GM06990 (cell line): ENCODE measurements at regions not wholly inside any gene's neighbourhood (a gene's known extent, or its start where the extent isn't known, plus 50 kb on each side); places are given as distances from the start of the nearest gene placed in this dataset.

ENCODE experiments used
- DNase-seq: peaks from one replicate; pipeline ENCODE4 v3.0.0-alpha.2; 2011; ENCODE audit not compliant: insufficient read length; ENCODE audit errors: extremely low read depth
- H3K27me3 ChIP-seq: replicated peaks from 2 replicates; pipeline ENCODE4 v1.6.0; 2011; ENCODE audit warnings: low read length; ENCODE audit not compliant: control insufficient read depth, insufficient read depth
- H3K36me3 ChIP-seq: 2 replicates; pipeline ENCODE4 v1.5.1; 2011; ENCODE audit warnings: low read length; ENCODE audit not compliant: control insufficient read depth, insufficient read depth
- H3K4me3 ChIP-seq: replicated peaks from 2 replicates; pipeline ENCODE4 v1.5.1; 2011; ENCODE audit warnings: low read depth, mild to moderate bottlenecking, control low read depth, low read length
- CTCF ChIP-seq: IDR thresholded peaks from 2 replicates; pipeline ENCODE4 v1.5.1; 2011; ENCODE audit warnings: low read length, control low read depth, mild to moderate bottlenecking, inconsistent platforms; ENCODE audit not compliant: insufficient read depth, poor library complexity, severe bottlenecking

GRCh38 chr13:70363991-70364390, 255.7 kb upstream of the KLHL1 start:
- DNase-seq, result no peak
- no peaks in the 10 kb centered on the region for H3K27me3 ChIP-seq
- no peak overlapping the region for H3K4me3 ChIP-seq
- H3K36me3 ChIP-seq, result no peaks in the 10 kb centered on the region
- no peak for TF ChIP-seq CTCF

GRCh38 chr13:70362820-70363570, 254.7 kb upstream of the KLHL1 start:
- H3K27me3 ChIP-seq, result no peaks in the 10 kb centered on the region
- TF ChIP-seq CTCF, result no peak
- no peak for DNase-seq
- H3K36me3 ChIP-seq, result no peaks in the 10 kb centered on the region
- no peak overlapping the region for H3K4me3 ChIP-seq

GRCh38 chr13:70357031-70357430, 248.8 kb upstream of the KLHL1 start:
- Histone ChIP-seq H3K36me3 (no peaks in the 10 kb centered on the region), H3K27me3 (no peaks in the 10 kb centered on the region), H3K4me3 (no peak overlapping the region)
- no peak for DNase-seq
- no peak for TF ChIP-seq CTCF

- no peaks in the 10 kb centered on the region for H3K27me3 ChIP-seq
- no peak for DNase-seq
Observed at GRCh38 chr13:70353096-70353495, 244.8 kb upstream of the KLHL1 start.

GRCh38 chr13:70347947-70348620, 239.8 kb upstream of the KLHL1 start:
- Histone ChIP-seq H3K36me3 (no peaks in the 10 kb centered on the region), H3K4me3 (no peak overlapping the region), H3K27me3 (no peaks in the 10 kb centered on the region)
- DNase-seq, result no peak
- no peak for TF ChIP-seq CTCF

More at GRCh38 chr13:70353096-70353495, 244.8 kb upstream of the KLHL1 start:
- Histone ChIP-seq H3K36me3 (no peaks in the 10 kb centered on the region), H3K4me3 (no peak overlapping the region)
- TF ChIP-seq CTCF, result no peak

- Histone ChIP-seq H3K27me3 (no peaks in the 10 kb centered on the region), H3K4me3 (no peak overlapping the region), H3K36me3 (no peaks in the 10 kb centered on the region)
- peak; percentile 41 for TF ChIP-seq CTCF
- no peak for DNase-seq
Observed at GRCh38 chr13:70339738-70340137, 231.5 kb upstream of the KLHL1 start.
